Stimulated activated CD4-positive, alpha-beta T cell treated with anti-CD3 and anti-CD28 coated beads, Interleukin-1b, Interleukin-23, amount 100 ng/mL, for 48 hours (primary cell): ENCODE measurements at regions not wholly inside any gene's neighbourhood (a gene's known extent, or its start where the extent isn't known, plus 50 kb on each side); places are given as distances from the start of the nearest gene placed in this dataset.

Experiments
- DNase-seq: peaks from one replicate; pipeline ENCODE4 v3.0.0-alpha.2; 2020

- DNase-seq = no peak
Observed at GRCh38 chr5:159609359-159609758, 279.1 kb upstream of the IL12B start.

DNA sequence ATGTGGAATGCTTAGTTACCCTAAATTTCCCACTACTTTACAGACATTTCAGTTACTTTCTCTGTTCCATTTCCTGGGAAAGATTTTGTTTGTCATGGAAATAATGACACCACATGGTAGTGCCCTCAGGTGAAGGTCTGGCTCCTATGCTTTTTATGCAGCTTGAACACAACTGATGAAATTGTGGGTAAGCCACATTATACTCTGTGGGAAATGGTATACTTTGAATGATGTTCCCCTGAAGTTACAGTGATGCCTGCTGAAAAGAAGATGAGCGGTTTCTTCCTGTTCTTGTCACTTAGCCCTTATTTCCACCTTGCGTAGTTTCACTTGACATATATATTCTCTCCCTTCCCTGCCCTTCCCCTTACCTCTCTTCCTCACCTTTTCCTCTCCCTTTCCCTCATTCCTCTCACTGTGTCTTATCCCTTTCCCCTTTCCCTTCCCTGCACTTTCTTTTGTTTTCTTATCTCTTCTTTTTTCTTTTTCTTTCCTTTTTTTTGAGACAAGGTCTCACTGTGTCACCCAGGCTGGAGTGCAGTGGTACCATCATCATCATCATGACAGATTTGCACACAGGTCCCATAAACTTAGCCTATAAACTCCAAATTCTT lies 280.8 kb upstream of the IL12B start:
- DNase-seq = no peak

GRCh38 chr5:159616952-159617351 lies 286.7 kb upstream of the IL12B start:
- DNase-seq = no peak

DNA sequence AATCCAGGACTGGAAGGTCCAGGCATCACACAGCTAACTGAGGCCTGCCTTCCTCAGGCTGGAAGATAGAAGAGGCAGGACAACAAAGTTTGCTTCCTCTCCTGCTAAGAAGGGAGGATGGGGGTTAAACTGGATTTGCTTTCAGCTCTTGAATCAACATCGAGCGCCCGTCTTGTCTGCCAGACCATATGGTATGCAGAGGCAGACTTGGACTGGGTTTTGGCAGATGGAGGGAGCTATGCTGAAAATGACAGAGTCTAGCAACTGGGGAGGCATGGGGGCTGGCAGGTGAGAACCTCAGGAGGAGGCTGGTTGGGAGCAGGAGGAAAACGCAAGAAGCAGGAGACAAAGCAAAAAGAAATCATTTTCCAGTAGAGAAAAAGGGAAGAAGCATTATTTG lies 289.5 kb upstream of the IL12B start:
- no peak for DNase-seq

- DNase-seq = no peak
Observed at GRCh38 chr5:159620853-159621540, 290.7 kb upstream of the IL12B start.

- DNase-seq = no peak
Observed at GRCh38 chr5:159628703-159629102, 287.6 kb upstream of the ADRA1B start.

- no peak for DNase-seq
Observed at GRCh38 chr5:159629158-159629557, 287.1 kb upstream of the ADRA1B start.

DNA sequence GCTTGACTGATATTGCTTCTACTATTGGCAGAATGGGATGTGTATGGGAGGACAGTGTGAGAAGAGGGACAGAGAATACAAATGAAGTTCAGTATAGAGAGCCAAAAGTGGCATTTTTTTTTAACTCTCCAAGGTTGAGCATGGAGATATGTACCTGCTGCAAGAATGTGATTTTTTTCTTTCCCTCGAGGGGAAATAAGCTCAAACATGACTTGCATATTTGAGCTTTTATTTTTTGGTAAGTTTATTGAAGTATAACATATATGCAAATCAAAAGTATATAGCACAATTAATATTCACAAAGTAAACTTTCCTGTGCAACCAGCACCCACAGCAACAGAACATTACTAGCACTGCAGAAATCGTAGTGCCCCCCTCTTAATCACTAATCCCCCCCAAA lies 285.7 kb upstream of the ADRA1B start:
- no peak for DNase-seq

- no peak for DNase-seq
Observed at GRCh38 chr5:159631001-159631400, 285.3 kb upstream of the ADRA1B start.

GRCh38 chr5:159632866-159633265 lies 283.4 kb upstream of the ADRA1B start:
- DNase-seq = no peak

- no peak for DNase-seq
Observed at GRCh38 chr5:159638481-159638880, 277.8 kb upstream of the ADRA1B start.

- DNase-seq = no peak
Observed at GRCh38 chr5:159638954-159639559, 277.2 kb upstream of the ADRA1B start.

- DNase-seq = no peak
Observed at GRCh38 chr5:159639590-159639989, 276.7 kb upstream of the ADRA1B start.

- no peak for DNase-seq
Observed at GRCh38 chr5:159640446-159640845, 275.8 kb upstream of the ADRA1B start.

GRCh38 chr5:159640921-159641320 lies 275.4 kb upstream of the ADRA1B start:
- DNase-seq = no peak

DNA sequence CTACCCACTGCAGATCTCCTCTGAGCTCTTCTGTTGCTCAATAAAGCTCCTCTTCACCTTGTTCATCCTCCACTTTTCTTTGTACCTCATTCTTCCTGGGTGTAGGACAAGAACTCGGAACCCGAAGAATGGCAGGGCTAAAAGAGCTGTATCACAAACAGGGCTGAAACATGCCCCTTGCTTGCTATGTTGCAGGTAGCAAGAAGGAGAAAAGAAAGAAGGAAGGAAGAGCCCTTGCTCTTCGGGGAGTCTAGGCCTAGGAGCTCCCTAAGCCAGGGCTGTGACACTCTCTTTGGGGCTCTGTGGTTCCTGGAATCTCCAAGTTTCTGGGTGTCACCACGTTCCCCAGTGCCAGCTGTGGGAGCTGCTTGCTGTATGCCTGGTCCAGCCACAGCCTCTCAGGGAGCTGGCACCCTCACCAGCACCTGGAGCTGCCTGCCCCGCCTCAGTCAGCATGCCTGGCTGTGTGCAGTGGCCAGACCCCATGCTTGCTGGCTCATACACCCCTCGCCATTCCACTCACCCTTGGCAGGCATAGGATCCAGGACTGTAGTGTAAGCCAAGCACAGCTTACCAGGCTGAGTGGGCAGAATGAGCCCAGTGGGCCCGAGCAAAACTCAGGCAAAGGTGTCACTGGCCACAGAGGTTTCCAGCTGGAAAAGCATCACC lies 274.8 kb upstream of the ADRA1B start:
- DNase-seq = no peak

- no peak for DNase-seq
Observed at GRCh38 chr5:159642379-159642778, 273.9 kb upstream of the ADRA1B start.

DNA sequence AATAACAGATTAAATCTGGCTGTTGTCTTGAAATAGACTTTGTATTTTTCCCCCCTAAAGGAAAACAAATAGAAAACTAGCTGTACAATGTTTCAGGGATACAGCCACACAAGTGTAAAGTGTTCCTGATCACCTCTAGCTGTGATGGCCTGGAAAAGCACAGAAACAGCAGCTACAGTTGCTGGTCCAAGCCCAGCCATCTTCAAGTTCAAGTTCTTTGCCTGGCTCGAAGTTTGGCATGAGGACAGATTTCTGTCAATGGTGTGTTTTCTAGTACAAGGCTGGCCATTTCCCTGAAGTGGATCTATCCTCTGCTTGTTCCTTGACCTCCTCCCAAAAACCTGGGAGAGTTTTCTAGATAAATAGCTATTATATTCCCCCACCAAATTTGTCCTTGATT lies 272.2 kb upstream of the ADRA1B start:
- DNase-seq = no peak

DNA sequence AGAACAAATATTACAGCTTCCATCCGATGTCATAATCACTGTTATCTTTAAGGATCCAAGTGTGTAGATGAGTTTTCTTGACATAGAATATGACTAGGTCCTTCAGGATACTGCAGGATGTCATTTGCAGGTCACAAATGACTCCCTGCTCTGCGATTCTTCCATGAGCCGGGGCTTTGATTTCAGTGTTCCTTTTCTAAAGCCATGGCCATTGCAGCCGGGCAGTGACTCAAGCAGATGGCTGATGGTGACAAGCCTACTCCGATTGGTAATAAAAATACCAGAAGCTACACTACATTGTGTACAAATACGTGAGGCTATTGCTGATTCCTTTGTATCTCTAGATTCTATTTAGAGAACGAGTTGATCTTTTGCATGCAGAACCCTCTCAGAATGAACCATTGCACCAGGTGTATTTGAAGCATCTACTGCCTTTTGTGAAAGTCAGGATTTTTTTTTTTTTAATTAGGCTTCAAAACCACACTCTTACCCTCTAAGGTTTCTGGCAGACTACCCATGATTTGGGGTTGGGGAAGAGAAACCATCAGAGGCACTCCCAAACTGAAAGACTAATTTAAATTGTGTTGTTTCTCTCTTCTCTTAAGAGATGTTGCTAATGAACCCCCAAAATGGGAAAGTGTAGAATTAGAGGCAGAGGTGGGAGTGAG lies 271.0 kb upstream of the ADRA1B start:
- no peak for DNase-seq

DNA sequence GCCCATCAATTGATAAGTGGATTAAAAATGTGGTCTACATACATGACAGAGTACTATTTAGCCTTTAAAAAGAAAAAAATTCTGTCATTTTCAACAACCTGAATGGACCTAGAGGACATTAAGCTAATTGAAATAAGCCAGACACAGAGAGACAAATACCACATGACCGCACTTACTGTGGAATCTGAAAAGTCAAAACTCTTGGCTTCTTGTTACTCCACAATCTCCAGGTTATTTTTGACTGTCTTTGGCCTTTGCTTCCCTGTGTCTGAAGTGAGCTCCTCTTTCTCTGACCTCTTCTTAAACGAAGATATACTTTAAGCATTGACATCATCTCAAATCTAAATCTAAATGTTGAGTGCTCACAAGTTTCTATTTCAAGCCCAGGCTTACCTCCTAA lies 265.5 kb upstream of the ADRA1B start:
- DNase-seq = no peak

GRCh38 chr5:159655757-159656409 lies 260.4 kb upstream of the ADRA1B start:
- DNase-seq = no peak

- no peak for DNase-seq
Observed at GRCh38 chr5:159657298-159657697, 259.0 kb upstream of the ADRA1B start.

DNA sequence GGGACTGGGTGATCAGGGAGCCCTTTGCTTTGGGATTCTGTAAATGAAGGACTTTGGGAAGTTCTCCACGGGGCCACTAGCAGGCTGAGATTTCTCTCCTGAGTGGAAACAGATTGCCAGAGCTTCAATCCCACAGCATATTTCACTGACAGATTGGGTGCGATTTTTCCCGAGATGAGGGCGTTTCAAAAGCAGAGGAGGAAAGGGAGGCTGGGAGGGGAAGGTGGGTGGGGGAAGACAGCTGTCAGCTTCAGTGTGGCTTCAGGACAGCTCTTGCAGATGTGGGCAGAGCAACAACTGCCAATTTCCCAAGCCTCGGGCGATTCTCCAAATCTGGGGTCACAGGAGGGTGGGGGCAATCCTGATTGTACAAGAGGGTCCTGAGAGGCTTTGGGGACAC lies 258.5 kb upstream of the ADRA1B start:
- DNase-seq = no peak
